ENCODE measurements at regions not wholly inside any gene's neighbourhood (a gene's known extent, or its start where the extent isn't known, plus 50 kb on each side); places are given as distances from the start of the nearest gene placed in this dataset.
"Not testable (repeated sequence)": the region's sequence is repeated elsewhere in the genome, so short reads cannot be mapped to it uniquely, and the experiment has no call there.

- not testable (repeated sequence) for H3K27ac ChIP-seq; DNase-seq (ENCODE audit: low spot score); H3K4me3 ChIP-seq
Measured at GRCh38 chr1:95297906-95298305, 63.9 kb downstream of the RWDD3 start.

- Histone ChIP-seq H3K4me3 (no peak overlapping the region), H3K27ac (no peak overlapping the region)
- TF ChIP-seq CTCF (IDR thresholded peaks at IDR 0.05): no peak
- no peak for DNase-seq (ENCODE audit: low spot score)
Measured at GRCh38 chr1:95301091-95301490, 67.1 kb downstream of the RWDD3 start.

DNA sequence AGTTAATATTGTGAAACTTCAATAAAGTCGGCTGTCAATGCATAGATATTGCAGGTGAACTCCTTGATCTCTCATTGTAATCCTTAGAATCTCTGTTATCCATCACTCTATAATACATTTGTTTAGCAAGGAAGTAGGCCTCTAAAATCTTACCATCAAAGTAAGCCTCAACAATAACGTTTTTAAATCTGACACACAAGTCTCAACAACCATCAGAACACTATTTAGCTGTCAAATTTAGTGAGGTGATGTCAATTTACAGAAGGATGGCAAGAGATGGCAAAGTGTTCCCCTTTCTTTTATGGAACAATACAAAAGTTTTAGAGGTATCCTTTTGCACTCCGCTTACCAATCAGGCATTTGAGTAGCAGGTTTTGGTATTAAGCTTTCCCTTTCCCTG lies 67.6 kb downstream of the RWDD3 start:
- Histone ChIP-seq H3K27ac (no peak overlapping the region), H3K4me3 (no peak overlapping the region)
- TF ChIP-seq CTCF (IDR thresholded peaks at IDR 0.05): no peak
- no peak for DNase-seq (ENCODE audit: low spot score)

- DNase-seq (ENCODE audit: low spot score): no peak
- no peak for TF ChIP-seq CTCF (IDR thresholded peaks at IDR 0.05)
- H3K4me3 ChIP-seq: no peak overlapping the region
- H3K27ac ChIP-seq: no peak overlapping the region
Measured at GRCh38 chr1:95304803-95305202, 70.8 kb downstream of the RWDD3 start.

GRCh38 chr1:95308276-95309030 lies 74.4 kb downstream of the RWDD3 start:
- TF ChIP-seq CTCF (IDR thresholded peaks at IDR 0.05): no peak
- DNase-seq (ENCODE audit: low spot score): no peak
- no peak overlapping the region for H3K27ac ChIP-seq
- no peak overlapping the region for H3K4me3 ChIP-seq

DNA sequence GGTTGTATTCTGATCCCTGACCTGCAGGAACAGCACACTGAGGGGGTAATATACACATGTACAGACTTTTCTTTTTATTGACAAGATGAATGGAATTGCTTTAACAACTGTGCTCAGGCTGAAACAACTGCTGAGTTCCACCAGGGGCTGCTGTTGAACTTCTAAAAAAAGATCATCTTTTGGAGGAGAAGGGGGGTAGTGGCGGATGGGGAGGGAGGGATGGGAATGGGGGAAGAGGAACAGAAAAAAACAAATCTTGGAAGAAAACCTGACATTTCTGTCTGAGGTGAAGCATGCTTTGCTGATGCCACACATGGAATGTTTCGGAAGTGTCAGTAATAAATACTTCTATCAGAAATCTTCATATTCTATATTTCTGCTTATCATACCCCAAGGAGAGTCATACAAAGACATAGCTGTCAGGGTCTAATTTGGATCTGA lies 75.0 kb downstream of the RWDD3 start:
- H3K27ac ChIP-seq: no peak overlapping the region
- DNase-seq (ENCODE audit: low spot score): no peak
- TF ChIP-seq CTCF (IDR thresholded peaks at IDR 0.05): no peak
- H3K4me3 ChIP-seq: no peak overlapping the region

- TF ChIP-seq CTCF (IDR thresholded peaks at IDR 0.05): no peak
- no peak for DNase-seq (ENCODE audit: low spot score)
- Histone ChIP-seq H3K27ac (no peak overlapping the region), H3K4me3 (no peak overlapping the region)
Measured at GRCh38 chr1:95311014-95311413, 77.0 kb downstream of the RWDD3 start.
